Right lobe of liver (tissue), 6 donors: ENCODE measurements at regions not wholly inside any gene's neighbourhood (a gene's known extent, or its start where the extent isn't known, plus 50 kb on each side); places are given as distances from the start of the nearest gene placed in this dataset.

Experiments used
- ATAC-seq, 4 donors: fragments of 200-7000 bp; cut with Tn5 transposase; one replicate each; pipeline ENCODE4 v1.9.1; 2020; ENCODE audit warnings: mild to moderate bottlenecking in 4 of 4, moderate library complexity in 4 of 4
- DNase-seq, 3 donors: peaks; one replicate each; pipeline ENCODE4 v3.0.0-alpha.2; 2020
- H3K27ac ChIP-seq, 3 donors: fragments of 200-600 bp; one replicate each; pipeline ENCODE4 v1.8.0; 2022
- H3K27me3 ChIP-seq, 2 donors: fragments of 200-600 bp; one replicate each; pipeline ENCODE4 v1.8.0; 2022
- H3K36me3 ChIP-seq, 4 donors: fragments of 200-600 bp; sonication (generic) in 1 of 4; one replicate each; pipeline versions ENCODE4 v1.5.1 to v1.8.0; 2017 to 2022; ENCODE audit warnings: control low read depth in 1 of 4
- H3K4me1 ChIP-seq, 4 donors: fragments of 200-600 bp; sonication (generic) in 1 of 4; one replicate each; pipeline versions ENCODE4 v1.5.1 to v1.8.0; 2017 to 2022; ENCODE audit warnings: control low read depth in 1 of 4
- H3K4me3 ChIP-seq, 3 donors: fragments of 200-600 bp; one replicate each; pipeline ENCODE4 v1.8.0; 2022
- H3K9me3 ChIP-seq, 4 donors: fragments of 200-600 bp; sonication (generic) in 1 of 4; one replicate each; pipeline versions ENCODE4 v1.5.1 to v1.8.0; 2017 to 2022; ENCODE audit warnings: control low read depth in 1 of 4
- POLR2A ChIP-seq: fragments of 450-650 bp; IDR thresholded peaks from one replicate; pipeline ENCODE4 v1.6.1; 2017; ENCODE audit warnings: antibody characterized with exemption, mild to moderate bottlenecking
- WGBS: methylation state at CpG from one replicate; pipeline ENCODE4 v1.1.6; 2018; ENCODE audit warnings: low coverage, low lambda C conversion rate; ENCODE audit not compliant: insufficient coverage; ENCODE audit errors: missing lambda C conversion rate; 5-methylcytosine and 5-hydroxymethylcytosine counted together
- intact Hi-C, 2 donors: fragments of 100-400 bp; cut with DNase I; formaldehyde crosslinking; loops; one replicate each; pipeline versions ENCODE4 v1.11.2 to v1.14.1; 2022
- TF ChIP-seq, protein P1 (sequence below), 4 donors: fragments of 200-600 bp in 3 of 4; fragments of 450-650 bp in 1 of 4; IDR thresholded peaks; one replicate each; pipeline versions ENCODE4 v1.5.1 to v1.8.0; 2016 to 2022; ENCODE audit warnings: antibody characterized with exemption in 4 of 4, mild to moderate bottlenecking in 2 of 4
- donor health status: DM: no; HTN: yes; CAD: no.
- donor health status: DM: no; HTN: no; CAD: no.
- donor health status: DM: no; HTN: no; CAD: no.
- donor health status: DM: no; HTN: yes; CAD: no.
- donor health status: DM: no; HTN: yes; CAD: no.

DNA sequence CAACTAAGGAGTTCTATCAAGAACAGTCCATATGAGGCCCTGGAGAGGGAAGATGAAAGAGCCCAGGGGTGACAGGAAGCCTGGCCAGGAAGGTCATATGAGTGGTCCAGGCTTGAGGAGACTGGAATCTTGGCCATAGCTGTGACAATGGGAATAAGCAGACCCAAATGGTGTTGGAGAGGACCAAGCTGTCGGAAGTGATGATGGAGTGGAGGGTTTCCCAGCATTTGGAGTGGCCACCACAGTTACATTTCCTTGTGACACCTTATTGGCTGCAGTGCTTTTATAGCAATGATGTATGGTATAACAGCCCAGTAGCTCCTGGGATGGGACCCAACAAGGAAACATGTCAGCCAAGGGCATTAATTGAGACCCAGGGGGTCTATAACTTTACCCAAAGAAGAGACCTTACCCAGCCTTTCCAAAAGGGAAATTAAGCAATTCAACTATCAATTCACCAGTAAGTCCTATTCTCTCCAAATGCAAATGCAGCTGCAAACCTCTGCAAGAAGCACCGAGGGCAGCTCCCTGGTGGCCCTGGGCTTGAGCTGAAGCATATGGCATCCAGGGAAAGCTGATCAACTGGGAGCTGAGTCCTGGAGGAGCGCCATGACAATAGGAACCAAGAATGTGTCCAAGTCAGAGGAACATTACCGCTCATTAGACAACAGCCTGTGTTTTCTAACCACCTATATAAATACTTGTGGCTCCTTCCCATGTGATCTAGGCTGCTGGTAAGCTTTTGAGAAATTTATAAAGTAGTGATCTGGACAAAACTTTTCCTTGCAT lies 219.4 kb downstream of the SOD2 start:
- Histone ChIP-seq H3K27me3 (no peaks in the 10 kb centered on the region), H3K9me3 (no peaks in the 10 kb centered on the region), H3K4me3 (no peak overlapping the region), H3K27ac (no peak overlapping the region), H3K36me3 (no peaks in the 10 kb centered on the region), H3K4me1 (peaks cover 0 to 6% (median 3%) of the 10 kb centered on the region in 4 donors)
- DNase-seq (no peak), ATAC-seq (no peak)
- WGBS: no CpG with 5 or more reads among the region's 4 CpGs
- TF ChIP-seq, protein P1, sequence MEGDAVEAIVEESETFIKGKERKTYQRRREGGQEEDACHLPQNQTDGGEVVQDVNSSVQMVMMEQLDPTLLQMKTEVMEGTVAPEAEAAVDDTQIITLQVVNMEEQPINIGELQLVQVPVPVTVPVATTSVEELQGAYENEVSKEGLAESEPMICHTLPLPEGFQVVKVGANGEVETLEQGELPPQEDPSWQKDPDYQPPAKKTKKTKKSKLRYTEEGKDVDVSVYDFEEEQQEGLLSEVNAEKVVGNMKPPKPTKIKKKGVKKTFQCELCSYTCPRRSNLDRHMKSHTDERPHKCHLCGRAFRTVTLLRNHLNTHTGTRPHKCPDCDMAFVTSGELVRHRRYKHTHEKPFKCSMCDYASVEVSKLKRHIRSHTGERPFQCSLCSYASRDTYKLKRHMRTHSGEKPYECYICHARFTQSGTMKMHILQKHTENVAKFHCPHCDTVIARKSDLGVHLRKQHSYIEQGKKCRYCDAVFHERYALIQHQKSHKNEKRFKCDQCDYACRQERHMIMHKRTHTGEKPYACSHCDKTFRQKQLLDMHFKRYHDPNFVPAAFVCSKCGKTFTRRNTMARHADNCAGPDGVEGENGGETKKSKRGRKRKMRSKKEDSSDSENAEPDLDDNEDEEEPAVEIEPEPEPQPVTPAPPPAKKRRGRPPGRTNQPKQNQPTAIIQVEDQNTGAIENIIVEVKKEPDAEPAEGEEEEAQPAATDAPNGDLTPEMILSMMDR (IDR thresholded peaks at IDR 0.05): no peak
- TF ChIP-seq POLR2A: no peak
- intact Hi-C loops: no loop called here

DNA sequence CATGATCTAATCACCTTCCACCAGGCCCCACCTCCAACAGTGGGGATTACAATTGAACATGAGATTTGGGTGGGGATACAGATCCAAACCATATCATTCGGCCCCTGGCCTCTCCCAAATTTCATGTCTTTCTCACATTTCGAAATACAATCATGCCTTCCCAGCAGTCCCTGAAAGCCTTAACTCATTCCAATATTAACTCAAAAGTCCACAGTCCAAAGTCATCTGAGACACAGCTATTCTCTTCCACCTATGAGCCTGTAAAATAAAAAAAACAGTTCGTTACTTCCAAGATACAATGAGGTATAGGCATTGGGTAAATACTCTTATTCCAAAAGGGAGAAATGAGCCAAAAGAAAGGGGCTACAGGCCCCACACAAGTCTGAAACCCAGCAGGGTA lies 222.6 kb downstream of the SOD2 start:
- TF ChIP-seq POLR2A: no peak
- TF ChIP-seq, protein P1 (IDR thresholded peaks at IDR 0.05): no peak

DNA sequence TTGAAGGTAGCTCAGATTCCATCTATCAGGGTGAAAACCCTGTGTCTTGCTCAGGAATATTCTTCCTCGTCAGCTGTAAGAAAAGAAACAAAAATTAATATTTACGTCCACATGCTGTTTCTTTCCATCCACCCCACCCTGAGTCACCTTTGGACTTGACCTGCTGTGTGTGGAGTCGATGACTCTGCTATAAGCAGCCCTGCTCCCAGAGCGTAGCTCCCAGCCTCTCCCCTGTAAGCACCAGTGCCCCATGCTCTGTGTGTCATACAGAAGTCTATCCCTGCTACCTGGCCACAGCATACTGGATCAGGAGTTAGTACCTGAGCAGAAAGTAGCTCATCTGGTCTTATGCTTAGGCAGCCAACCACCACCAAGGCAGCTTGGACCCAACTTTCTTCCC lies 223.6 kb downstream of the SOD2 start:
- Histone ChIP-seq H3K9me3 (no peaks in the 10 kb centered on the region), H3K27ac (no peak overlapping the region), H3K4me3 (no peak overlapping the region), H3K4me1 (peaks cover 0 to 6% (median 3%) of the 10 kb centered on the region in 4 donors), H3K36me3 (no peaks in the 10 kb centered on the region), H3K27me3 (no peaks in the 10 kb centered on the region)
- TF ChIP-seq, protein P1 (IDR thresholded peaks at IDR 0.05): no peak
- no peak for TF ChIP-seq POLR2A
- WGBS: 71% methylated on average over 3 of the region's 4 CpGs
- intact Hi-C loops: loop anchor here in 1 of 2 donors (5.0 to 10.0 kb wide), 2 partner anchors 217 to 295 kb away; no protein-coding TSS in a partner anchor
- DNase-seq (no peak), ATAC-seq (no peak)

More for the DNA sequence above, 222.6 kb downstream of the SOD2 start:
- ATAC-seq: peak; percentile 58 to 85 (median 72)
- no peak for DNase-seq
- H3K4me3 ChIP-seq: no peak overlapping the region
- no peak overlapping the region for H3K27ac ChIP-seq
- H3K36me3 ChIP-seq: no peaks in the 10 kb centered on the region
- H3K4me1 ChIP-seq: peaks cover 0 to 6% (median 3%) of the 10 kb centered on the region in 4 donors
- H3K27me3 ChIP-seq: no peaks in the 10 kb centered on the region
- intact Hi-C loops: no loop called here
- no peaks in the 10 kb centered on the region for H3K9me3 ChIP-seq
- 27% methylated on average over 3 of the region's 3 CpGs for WGBS

DNA sequence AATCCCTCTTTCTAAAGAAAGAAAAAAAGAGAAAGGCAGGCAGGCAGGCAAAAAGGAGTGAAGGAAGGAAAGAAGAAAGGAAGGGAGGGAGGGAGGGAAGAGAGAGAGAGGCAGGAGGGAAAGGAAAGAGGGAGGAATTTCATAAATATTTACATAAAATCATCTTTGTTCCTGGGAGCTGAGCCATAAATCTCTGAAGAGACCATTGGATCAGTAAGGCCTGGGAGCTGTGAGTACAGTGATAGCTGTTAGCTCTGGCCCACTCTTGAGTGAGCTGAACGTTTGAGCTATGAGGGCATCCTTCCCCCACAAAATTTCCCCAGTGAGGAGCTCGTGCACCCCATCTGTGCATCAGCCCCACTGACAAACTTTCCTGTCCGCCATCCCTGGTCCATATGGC lies 224.0 kb downstream of the SOD2 start:
- Histone ChIP-seq H3K36me3 (no peaks in the 10 kb centered on the region), H3K27me3 (no peaks in the 10 kb centered on the region), H3K4me3 (no peak overlapping the region), H3K27ac (no peak overlapping the region), H3K4me1 (peaks cover 0 to 6% (median 3%) of the 10 kb centered on the region in 4 donors), H3K9me3 (no peaks in the 10 kb centered on the region)
- ATAC-seq (no peak), DNase-seq (no peak)
- TF ChIP-seq, protein P1 (IDR thresholded peaks at IDR 0.05): no peak
- no peak for TF ChIP-seq POLR2A
- intact Hi-C loops: loop anchor here in 1 of 2 donors (5.0 to 10.0 kb wide), 2 partner anchors 217 to 294 kb away; no protein-coding TSS in a partner anchor
- 45% methylated on average over 2 of the region's 3 CpGs for WGBS
